Activated CD4-positive, alpha-beta T cell treated with anti-CD3 and anti-CD28 coated beads, Interleukin-2, amount 50 U/mL, for 48 hours (primary cell): ENCODE measurements at regions not wholly inside any gene's neighbourhood (a gene's known extent, or its start where the extent isn't known, plus 50 kb on each side); places are given as distances from the start of the nearest gene placed in this dataset.
A peak's percentile ranks its signal among the peaks of the same experiment; 100 is the strongest.
"Not testable (repeated sequence)": the region's sequence is repeated elsewhere in the genome, so short reads cannot be mapped to it uniquely, and the experiment has no call there.

ENCODE experiments used
- DNase-seq, 2 experiments: peaks; one replicate each; pipeline ENCODE4 v3.0.0-alpha.2; 2020

GRCh38 chr12:91880528-91880927 is 265.1 kb downstream of the BTG1 start:
- DNase-seq, result no peak

- DNase-seq, result peak; percentile 13 to 35
Observed at GRCh38 chr12:91877456-91878235, 268.0 kb downstream of the BTG1 start.

- peak; percentile 69 to 78 for DNase-seq
Observed at GRCh38 chr12:91877022-91877421, 268.6 kb downstream of the BTG1 start.

GRCh38 chr12:91875671-91876070 is 270.0 kb downstream of the BTG1 start:
- DNase-seq, result not testable (repeated sequence)

GRCh38 chr12:91874086-91874865 is 271.4 kb downstream of the BTG1 start:
- no peak for DNase-seq

GRCh38 chr12:91871751-91872150 is 273.9 kb downstream of the BTG1 start:
- no peak for DNase-seq

GRCh38 chr12:91870872-91871707 is 274.6 kb downstream of the BTG1 start:
- no peak for DNase-seq

- no peak for DNase-seq
Observed at GRCh38 chr12:91868054-91868453, 277.6 kb downstream of the BTG1 start.

- DNase-seq, result no peak
Observed at GRCh38 chr12:91866566-91866965, 279.1 kb downstream of the BTG1 start.

GRCh38 chr12:91863702-91864101 is 281.9 kb downstream of the BTG1 start:
- no peak for DNase-seq

GRCh38 chr12:91861554-91861953 is 284.1 kb downstream of the BTG1 start:
- DNase-seq, result no peak

GRCh38 chr12:91859347-91859746 is 286.3 kb downstream of the BTG1 start:
- DNase-seq, result no peak

GRCh38 chr12:91857813-91858542 is 287.7 kb downstream of the BTG1 start:
- no peak for DNase-seq

GRCh38 chr12:91854725-91855124 is 290.9 kb downstream of the BTG1 start:
- DNase-seq, result no peak

- no peak for DNase-seq
Observed at GRCh38 chr12:91853350-91854127, 292.1 kb downstream of the BTG1 start.

- no peak for DNase-seq
Observed at GRCh38 chr12:91852634-91853033, 293.0 kb downstream of the BTG1 start.

GRCh38 chr12:91851741-91852477 is 293.7 kb downstream of the BTG1 start:
- no peak for DNase-seq

- no peak for DNase-seq
Observed at GRCh38 chr12:91846466-91847055, 299.1 kb downstream of the BTG1 start.

- no peak for DNase-seq
Observed at GRCh38 chr12:91845365-91845764, 300.3 kb downstream of the BTG1 start.

- DNase-seq, result no peak
Observed at GRCh38 chr12:91841822-91842221, 303.8 kb downstream of the BTG1 start.

GRCh38 chr12:91836696-91837095 is 308.9 kb downstream of the BTG1 start:
- DNase-seq, result no peak
